A673 (cell line): ENCODE measurements at regions not wholly inside any gene's neighbourhood (a gene's known extent, or its start where the extent isn't known, plus 50 kb on each side); places are given as distances from the start of the nearest gene placed in this dataset.

Source experiments
- BruUV-seq: library from RNA; stranded (reverse); fragments of 400-500 nt; replicated peaks from 2 replicates; lab custom pipeline; 2021; lab: Mats Ljungman, UMichigan
- CTCF ChIA-PET: fragments of 300-600 bp; sonication (Branson Sonifier 250); formaldehyde crosslinking; loops from one replicate; lab custom pipeline; 2022; ENCODE audit warnings: antibody characterized with exemption; lab: Charles Lee
- POLR2A ChIA-PET: fragments of 300-600 bp; sonication (Branson Sonifier 250); formaldehyde crosslinking; loops from one replicate; lab custom pipeline; 2022; ENCODE audit warnings: antibody characterized with exemption; ENCODE audit not compliant: low non-redundant PET; lab: Charles Lee
- DNase-seq: peaks from one replicate; pipeline ENCODE4 v3.0.0-alpha.2; 2015; ENCODE audit warnings: low spot score
- H3K27ac ChIP-seq: fragments of 200-600 bp; sonication (generic); 2 replicates; pipeline ENCODE4 v1.5.1; 2016; ENCODE audit warnings: mixed run types, low read depth, mild to moderate bottlenecking, mixed read lengths, antibody characterized with exemption, low read length; ENCODE audit not compliant: poor library complexity, severe bottlenecking
- H3K27me3 ChIP-seq: fragments of 200-600 bp; sonication (generic); replicated peaks from 2 replicates; pipeline ENCODE4 v1.6.1; 2017; ENCODE audit warnings: mixed run types, low read depth, mild to moderate bottlenecking, mixed read lengths, antibody characterized with exemption, low read length; ENCODE audit not compliant: insufficient read depth, poor library complexity
- H3K36me3 ChIP-seq: fragments of 200-600 bp; sonication (generic); 2 replicates; pipeline ENCODE4 v1.6.1; 2016; ENCODE audit warnings: mixed run types, mild to moderate bottlenecking, mixed read lengths, antibody characterized with exemption, low read length; ENCODE audit not compliant: insufficient read depth, poor library complexity, severe bottlenecking
- H3K4me1 ChIP-seq: fragments of 200-600 bp; sonication (generic); 2 replicates; pipeline ENCODE4 v1.6.1; 2017; ENCODE audit warnings: mixed run types, mild to moderate bottlenecking, mixed read lengths, antibody characterized with exemption, low read length; ENCODE audit not compliant: insufficient read depth, poor library complexity, severe bottlenecking
- H3K4me3 ChIP-seq: fragments of 200-600 bp; sonication (generic); 2 replicates; pipeline ENCODE4 v1.5.1; 2016; ENCODE audit warnings: low read depth, mixed run types, mild to moderate bottlenecking, mixed read lengths, low read length; ENCODE audit not compliant: poor library complexity, severe bottlenecking
- H3K9me3 ChIP-seq: fragments of 200-600 bp; sonication (generic); 2 replicates; pipeline ENCODE4 v1.6.1; 2016; ENCODE audit warnings: mixed run types, low read depth, mild to moderate bottlenecking, mixed read lengths, antibody characterized with exemption, low read length; ENCODE audit not compliant: poor library complexity, severe bottlenecking
- EZH2 ChIP-seq: fragments of 200-600 bp; sonication (generic); IDR thresholded peaks from 2 replicates; pipeline ENCODE4 v1.6.1; 2017; ENCODE audit warnings: borderline replicate concordance, low read depth, mild to moderate bottlenecking, mixed read lengths, antibody characterized with exemption, low read length; ENCODE audit not compliant: poor library complexity, severe bottlenecking
- intact Hi-C: fragments of 100-400 bp; cut with micrococcal nuclease; formaldehyde crosslinking; loops from one replicate; pipeline ENCODE4 v1.10.0; 2022; ENCODE audit not compliant: unreplicated experiment
- TF ChIP-seq, protein P1 (sequence below): fragments of 300-800, 200-600 bp; sonication (generic); conservative IDR thresholded peaks from 2 replicates; pipeline ENCODE4 v1.5.1; 2017; ENCODE audit warnings: low read depth, mild to moderate bottlenecking, antibody characterized with exemption, low read length, moderate library complexity, mixed read lengths

DNA sequence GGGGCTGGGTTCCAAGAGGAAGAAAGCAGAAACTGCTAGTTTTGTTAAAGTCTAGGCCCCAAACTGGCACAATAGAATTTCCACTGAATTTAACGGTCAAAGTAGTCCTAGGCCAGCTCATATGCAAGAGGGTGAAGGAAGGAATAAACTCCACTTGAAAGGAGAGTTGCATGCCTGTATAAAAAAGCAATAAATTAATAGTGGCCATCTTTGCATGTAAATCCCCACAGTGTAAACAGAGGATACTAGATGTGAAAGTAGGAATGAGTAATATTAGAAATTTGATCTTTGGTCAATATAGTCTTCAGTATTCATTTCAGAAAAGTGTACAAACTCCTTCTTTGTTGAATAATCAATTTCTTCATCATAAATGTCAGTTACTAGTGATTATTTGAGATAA is 403.1 kb downstream of the TMEM232 start:
- Histone ChIP-seq H3K36me3 (no peaks in the 10 kb centered on the region), H3K9me3 (no peaks in the 10 kb centered on the region), H3K27ac (no peak overlapping the region), H3K4me1 (no peaks in the 10 kb centered on the region), H3K4me3 (no peak overlapping the region), H3K27me3 (no peaks in the 10 kb centered on the region)
- intact Hi-C loops = no loop called here
- no peak for DNase-seq
- POLR2A ChIA-PET = no interaction called here
- TF ChIP-seq EZH2 = no peak
- TF ChIP-seq, protein P1, sequence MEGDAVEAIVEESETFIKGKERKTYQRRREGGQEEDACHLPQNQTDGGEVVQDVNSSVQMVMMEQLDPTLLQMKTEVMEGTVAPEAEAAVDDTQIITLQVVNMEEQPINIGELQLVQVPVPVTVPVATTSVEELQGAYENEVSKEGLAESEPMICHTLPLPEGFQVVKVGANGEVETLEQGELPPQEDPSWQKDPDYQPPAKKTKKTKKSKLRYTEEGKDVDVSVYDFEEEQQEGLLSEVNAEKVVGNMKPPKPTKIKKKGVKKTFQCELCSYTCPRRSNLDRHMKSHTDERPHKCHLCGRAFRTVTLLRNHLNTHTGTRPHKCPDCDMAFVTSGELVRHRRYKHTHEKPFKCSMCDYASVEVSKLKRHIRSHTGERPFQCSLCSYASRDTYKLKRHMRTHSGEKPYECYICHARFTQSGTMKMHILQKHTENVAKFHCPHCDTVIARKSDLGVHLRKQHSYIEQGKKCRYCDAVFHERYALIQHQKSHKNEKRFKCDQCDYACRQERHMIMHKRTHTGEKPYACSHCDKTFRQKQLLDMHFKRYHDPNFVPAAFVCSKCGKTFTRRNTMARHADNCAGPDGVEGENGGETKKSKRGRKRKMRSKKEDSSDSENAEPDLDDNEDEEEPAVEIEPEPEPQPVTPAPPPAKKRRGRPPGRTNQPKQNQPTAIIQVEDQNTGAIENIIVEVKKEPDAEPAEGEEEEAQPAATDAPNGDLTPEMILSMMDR = no peak
- BruUV-seq = no TSS peak
- CTCF ChIA-PET = no interaction called here

DNA sequence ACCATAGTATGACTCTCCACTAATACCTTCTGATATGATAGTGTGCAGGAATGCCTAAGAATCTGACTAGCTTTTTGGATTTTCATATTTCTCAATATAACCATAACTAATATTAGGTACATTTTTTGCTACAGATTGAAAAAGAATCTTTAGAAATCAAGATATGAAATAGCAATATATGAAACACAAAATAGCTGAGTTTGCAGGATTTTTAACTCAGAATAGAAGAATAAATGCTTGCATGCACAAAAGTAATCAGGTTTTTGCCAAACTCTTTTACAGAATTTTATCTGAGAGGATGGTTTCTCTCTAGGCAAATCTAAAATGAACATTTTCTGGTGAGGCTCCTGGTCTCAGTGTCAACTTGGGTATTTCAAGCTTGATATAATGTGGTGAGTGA is 402.6 kb downstream of the TMEM232 start:
- POLR2A ChIA-PET = no interaction called here
- intact Hi-C loops = no loop called here

DNA sequence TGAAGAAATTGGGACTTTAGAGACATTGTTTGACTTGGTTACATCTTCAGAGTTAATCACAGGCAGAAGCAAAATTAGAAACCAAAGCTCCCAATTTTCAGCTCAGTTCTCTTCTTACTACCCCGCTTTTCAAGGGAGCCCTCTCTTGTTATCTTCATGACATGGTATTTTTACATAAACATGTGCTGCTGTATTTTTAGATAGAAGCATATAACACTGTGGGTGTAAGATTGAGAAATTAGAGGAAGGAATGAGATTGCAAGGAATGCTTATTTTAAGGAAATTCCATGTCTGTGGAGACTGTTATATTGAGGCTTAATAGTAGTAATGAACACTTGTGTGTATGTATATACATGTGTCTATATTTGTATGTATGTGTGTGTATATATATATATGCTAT is 401.6 kb downstream of the TMEM232 start:
- H3K27ac ChIP-seq = no peak overlapping the region
- H3K9me3 ChIP-seq = no peaks in the 10 kb centered on the region
- intact Hi-C loops = no loop called here
- H3K4me1 ChIP-seq = no peaks in the 10 kb centered on the region
- BruUV-seq = no TSS peak
- no peak for DNase-seq
- no peaks in the 10 kb centered on the region for H3K27me3 ChIP-seq
- ChIA-PET POLR2A (no interaction called here), CTCF (no interaction called here)
- H3K4me3 ChIP-seq = no peak overlapping the region
- no peak for TF ChIP-seq EZH2
- TF ChIP-seq, protein P1 = no peak
- H3K36me3 ChIP-seq = no peaks in the 10 kb centered on the region

More for the DNA sequence above, 402.6 kb downstream of the TMEM232 start:
- H3K4me3 ChIP-seq = no peak overlapping the region
- H3K4me1 ChIP-seq = no peaks in the 10 kb centered on the region
- H3K9me3 ChIP-seq = no peaks in the 10 kb centered on the region
- BruUV-seq = no TSS peak
- no peaks in the 10 kb centered on the region for H3K36me3 ChIP-seq
- no peaks in the 10 kb centered on the region for H3K27me3 ChIP-seq
- H3K27ac ChIP-seq = no peak overlapping the region
- DNase-seq = no peak
- TF ChIP-seq EZH2 = no peak
- TF ChIP-seq, protein P1 = no peak
- CTCF ChIA-PET = no interaction called here
